Kidney (tissue), 13 donors: ENCODE measurements at regions not wholly inside any gene's neighbourhood (a gene's known extent, or its start where the extent isn't known, plus 50 kb on each side); places are given as distances from the start of the nearest gene placed in this dataset.

Experiments used
- DNase-seq, 5 donors: peaks; one replicate each; pipeline ENCODE4 v3.0.0-alpha.2; 2013 to 2020
- FAIRE-seq: peaks from 2 replicates; lab custom pipeline; 2012; peaks lifted over from hg19 to GRCh38; lab: Jason Lieb, UNC
- H3K27ac ChIP-seq, 2 donors: one replicate each; pipeline ENCODE4 v1.7.0; 2013; ENCODE audit warnings: low read depth in 2 of 2, low read length in 2 of 2, inconsistent platforms in 1 of 2
- H3K27me3 ChIP-seq: one replicate; pipeline ENCODE4 v1.7.1; 2013; ENCODE audit warnings: low read length, inconsistent platforms; ENCODE audit not compliant: control insufficient read depth, insufficient read depth
- H3K36me3 ChIP-seq, 3 donors: one replicate each; pipeline versions ENCODE4 v1.7.0 to v1.7.1; 2013; ENCODE audit warnings: low read length in 3 of 3, control low read depth in 1 of 3, inconsistent platforms in 1 of 3; ENCODE audit not compliant: insufficient read depth in 3 of 3, control insufficient read depth in 2 of 3
- H3K4me1 ChIP-seq, 3 donors: one replicate each; pipeline versions ENCODE4 v1.7.0 to v1.7.1; 2013; ENCODE audit warnings: low read length in 3 of 3, inconsistent platforms in 1 of 3, low read depth in 1 of 3; ENCODE audit not compliant: control insufficient read depth in 2 of 3, insufficient read depth in 2 of 3
- H3K4me3 ChIP-seq, 3 donors: one replicate each; pipeline versions ENCODE4 v1.7.0 to v1.8.1; 2013; ENCODE audit warnings: low read length in 3 of 3, control low read depth in 1 of 3, inconsistent platforms in 1 of 3
- H3K9ac ChIP-seq, 3 donors: one replicate each; pipeline versions ENCODE4 v1.7.0 to v1.7.1; 2013; ENCODE audit warnings: low read length in 3 of 3, control low read depth in 1 of 3, inconsistent platforms in 1 of 3
- H3K9me3 ChIP-seq, 3 donors: one replicate each; pipeline versions ENCODE4 v1.7.0 to v1.7.1; 2013; ENCODE audit warnings: low read length in 3 of 3, control low read depth in 1 of 3, inconsistent platforms in 1 of 3; ENCODE audit not compliant: control insufficient read depth in 2 of 3, insufficient read depth in 1 of 3
- CTCF ChIP-seq: IDR thresholded peaks from 3 replicates; pipeline ENCODE4 v1.5.1; 2012; ENCODE audit warnings: mild to moderate bottlenecking, moderate library complexity, borderline replicate concordance; ENCODE audit not compliant: insufficient read depth; ENCODE audit errors: extremely low read depth
- intact Hi-C: fragments of 100-400 bp; cut with DNase I; formaldehyde crosslinking; loops from one replicate; pipeline ENCODE4 v1.11.1; 2022
- donor health status: control.
- donor health status: control.
- donor health status: control.
- donor health status: control.
- donor health status: control.
- donor health status: DM: yes; HTN: yes; CAD: no.
- donor health status: Normal renal cell carcinoma (clear cell type).

- no peak for FAIRE-seq
Measured at GRCh38 chr4:146058531-146058930, 117.0 kb upstream of the LSM6 start.

GRCh38 chr4:146054676-146055075 lies 116.1 kb upstream of the ZNF827 start:
- Histone ChIP-seq H3K9ac (no peak overlapping the region), H3K27me3 (no peaks in the 10 kb centered on the region), H3K4me1 (no peaks in the 10 kb centered on the region), H3K36me3 (no peaks in the 10 kb centered on the region), H3K27ac (no peak overlapping the region), H3K4me3 (no peak overlapping the region), H3K9me3 (no peaks in the 10 kb centered on the region)
- no peak for FAIRE-seq
- intact Hi-C loops, result no loop called here
- DNase-seq, result no peak
- no peak for TF ChIP-seq CTCF

More at GRCh38 chr4:146058531-146058930, 117.0 kb upstream of the LSM6 start:
- H3K4me3 ChIP-seq, result no peak overlapping the region
- intact Hi-C loops, result no loop called here
- no peak for TF ChIP-seq CTCF
- H3K4me1 ChIP-seq, result no peaks in the 10 kb centered on the region
- H3K27ac ChIP-seq, result no peak overlapping the region
- H3K9me3 ChIP-seq, result no peaks in the 10 kb centered on the region
- DNase-seq, result no peak
- H3K36me3 ChIP-seq, result no peaks in the 10 kb centered on the region
- no peaks in the 10 kb centered on the region for H3K27me3 ChIP-seq
- no peak overlapping the region for H3K9ac ChIP-seq

GRCh38 chr4:146053891-146054290 lies 115.3 kb upstream of the ZNF827 start:
- H3K27ac ChIP-seq, result no peak overlapping the region
- intact Hi-C loops, result no loop called here

More at GRCh38 chr4:146053891-146054290, 115.3 kb upstream of the ZNF827 start:
- Histone ChIP-seq H3K4me1 (no peaks in the 10 kb centered on the region), H3K4me3 (no peak overlapping the region), H3K9me3 (no peaks in the 10 kb centered on the region), H3K27me3 (no peaks in the 10 kb centered on the region), H3K36me3 (no peaks in the 10 kb centered on the region), H3K9ac (no peak overlapping the region)
- DNase-seq (no peak), FAIRE-seq (no peak)
- no peak for TF ChIP-seq CTCF
